SU-DHL-6 (cell line): ENCODE measurements at regions not wholly inside any gene's neighbourhood (a gene's known extent, or its start where the extent isn't known, plus 50 kb on each side); places are given as distances from the start of the nearest gene placed in this dataset.

Source experiments
- EZH2phosphoT487 ChIP-seq: fragments of 200-600 bp; sonication (generic), shearing (Covaris generic); conservative IDR thresholded peaks from 2 replicates; pipeline ENCODE4 v1.6.1; 2018; ENCODE audit warnings: mild to moderate bottlenecking, antibody characterized with exemption, low read length, moderate library complexity, mixed read lengths
- TF ChIP-seq, protein P1 (sequence below): fragments of 200-600 bp; sonication (generic); IDR thresholded peaks from one replicate; pipeline ENCODE4 v1.5.1; 2017; ENCODE audit warnings: antibody characterized with exemption, mild to moderate bottlenecking, low read length, moderate library complexity; ENCODE audit not compliant: insufficient read depth, poor library complexity, severe bottlenecking

DNA sequence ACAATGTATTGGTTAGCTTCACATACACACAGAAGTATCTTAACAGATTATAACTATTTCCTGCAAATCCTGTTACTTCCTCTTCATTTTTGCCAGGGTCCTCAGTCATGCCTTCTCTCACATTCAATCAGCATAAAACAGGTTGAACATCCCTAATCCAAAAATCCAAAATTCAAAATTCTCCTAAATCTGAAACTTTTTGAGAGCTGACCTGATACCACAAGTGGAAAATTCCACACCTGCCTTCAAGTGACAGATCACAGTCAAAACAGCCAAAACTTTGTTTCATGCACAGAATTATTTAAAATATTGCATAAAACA, 62.9 kb upstream of the FBXO28 start:
- TF ChIP-seq, protein P1, sequence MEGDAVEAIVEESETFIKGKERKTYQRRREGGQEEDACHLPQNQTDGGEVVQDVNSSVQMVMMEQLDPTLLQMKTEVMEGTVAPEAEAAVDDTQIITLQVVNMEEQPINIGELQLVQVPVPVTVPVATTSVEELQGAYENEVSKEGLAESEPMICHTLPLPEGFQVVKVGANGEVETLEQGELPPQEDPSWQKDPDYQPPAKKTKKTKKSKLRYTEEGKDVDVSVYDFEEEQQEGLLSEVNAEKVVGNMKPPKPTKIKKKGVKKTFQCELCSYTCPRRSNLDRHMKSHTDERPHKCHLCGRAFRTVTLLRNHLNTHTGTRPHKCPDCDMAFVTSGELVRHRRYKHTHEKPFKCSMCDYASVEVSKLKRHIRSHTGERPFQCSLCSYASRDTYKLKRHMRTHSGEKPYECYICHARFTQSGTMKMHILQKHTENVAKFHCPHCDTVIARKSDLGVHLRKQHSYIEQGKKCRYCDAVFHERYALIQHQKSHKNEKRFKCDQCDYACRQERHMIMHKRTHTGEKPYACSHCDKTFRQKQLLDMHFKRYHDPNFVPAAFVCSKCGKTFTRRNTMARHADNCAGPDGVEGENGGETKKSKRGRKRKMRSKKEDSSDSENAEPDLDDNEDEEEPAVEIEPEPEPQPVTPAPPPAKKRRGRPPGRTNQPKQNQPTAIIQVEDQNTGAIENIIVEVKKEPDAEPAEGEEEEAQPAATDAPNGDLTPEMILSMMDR, result no peak
- TF ChIP-seq EZH2phosphoT487, result no peak
